ENCODE measurements at regions not wholly inside any gene's neighbourhood (a gene's known extent, or its start where the extent isn't known, plus 50 kb on each side); places are given as distances from the start of the nearest gene placed in this dataset.

DNA sequence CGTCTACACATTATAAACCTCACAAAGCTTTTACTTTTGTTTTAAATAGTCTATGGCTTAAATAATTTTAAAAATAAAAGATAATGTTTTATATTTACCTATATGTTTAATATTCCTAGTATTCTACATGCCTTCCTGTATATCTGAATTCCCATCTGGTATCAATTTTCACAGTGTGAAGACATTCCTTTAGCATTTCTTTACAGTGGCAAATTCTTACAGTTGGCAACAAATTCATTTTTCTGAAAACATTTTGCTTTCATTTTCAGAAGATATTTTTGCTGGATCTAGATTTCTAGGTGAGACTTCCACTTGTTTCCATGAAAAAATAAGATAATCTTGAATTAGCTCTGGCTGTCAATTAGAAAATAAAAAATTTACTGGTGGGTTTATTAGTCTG is 471.4 kb upstream of the NAALADL2 start:
- Histone ChIP-seq H3K36me3 (ENCODE audit: control insufficient read depth in 2 of 3, insufficient read depth in 3 of 3, low read length in 3 of 3) (no peaks in the 10 kb centered on the region), H3K27me3 (ENCODE audit: control insufficient read depth, insufficient read depth, low read length) (no peaks in the 10 kb centered on the region), H3K27ac (ENCODE audit: low read depth in 2 of 2, low read length in 2 of 2) (no peak overlapping the region), H3K4me3 (ENCODE audit: low read length in 3 of 3) (no peak overlapping the region), H3K4me1 (ENCODE audit: control insufficient read depth in 2 of 3, insufficient read depth in 2 of 3, low read depth in 1 of 3, low read length in 3 of 3) (no peaks in the 10 kb centered on the region), H3K9ac (ENCODE audit: low read length in 3 of 3) (no peak overlapping the region), H3K9me3 (ENCODE audit: control insufficient read depth in 2 of 3, insufficient read depth in 1 of 3, low read length in 3 of 3) (no peaks in the 10 kb centered on the region)
- DNase-seq (no peak), FAIRE-seq (no peak)
- TF ChIP-seq, protein P1, sequence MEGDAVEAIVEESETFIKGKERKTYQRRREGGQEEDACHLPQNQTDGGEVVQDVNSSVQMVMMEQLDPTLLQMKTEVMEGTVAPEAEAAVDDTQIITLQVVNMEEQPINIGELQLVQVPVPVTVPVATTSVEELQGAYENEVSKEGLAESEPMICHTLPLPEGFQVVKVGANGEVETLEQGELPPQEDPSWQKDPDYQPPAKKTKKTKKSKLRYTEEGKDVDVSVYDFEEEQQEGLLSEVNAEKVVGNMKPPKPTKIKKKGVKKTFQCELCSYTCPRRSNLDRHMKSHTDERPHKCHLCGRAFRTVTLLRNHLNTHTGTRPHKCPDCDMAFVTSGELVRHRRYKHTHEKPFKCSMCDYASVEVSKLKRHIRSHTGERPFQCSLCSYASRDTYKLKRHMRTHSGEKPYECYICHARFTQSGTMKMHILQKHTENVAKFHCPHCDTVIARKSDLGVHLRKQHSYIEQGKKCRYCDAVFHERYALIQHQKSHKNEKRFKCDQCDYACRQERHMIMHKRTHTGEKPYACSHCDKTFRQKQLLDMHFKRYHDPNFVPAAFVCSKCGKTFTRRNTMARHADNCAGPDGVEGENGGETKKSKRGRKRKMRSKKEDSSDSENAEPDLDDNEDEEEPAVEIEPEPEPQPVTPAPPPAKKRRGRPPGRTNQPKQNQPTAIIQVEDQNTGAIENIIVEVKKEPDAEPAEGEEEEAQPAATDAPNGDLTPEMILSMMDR (IDR thresholded peaks at IDR 0.05; ENCODE audit: borderline replicate concordance, extremely low read depth, insufficient read depth) = no peak
- intact Hi-C loops (cut with DNase I) = no loop called here

DNA sequence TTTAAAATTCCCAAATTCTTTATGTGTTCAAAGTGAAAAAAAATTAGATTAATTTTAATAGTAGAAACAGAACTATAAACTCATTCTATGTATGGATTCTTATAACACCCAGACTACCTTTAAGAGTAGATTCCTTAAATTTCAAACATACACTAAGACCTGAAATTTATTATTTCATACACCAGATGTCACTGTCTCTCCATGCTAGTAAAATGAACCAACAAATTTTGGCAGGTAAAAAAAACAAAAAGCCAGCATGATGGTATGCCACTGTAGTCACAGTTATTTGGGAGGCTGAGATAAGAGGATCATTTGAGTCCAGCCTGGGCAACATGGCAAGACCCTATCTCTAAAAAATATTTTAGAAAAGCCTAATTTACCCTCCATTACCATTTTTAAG is 461.3 kb upstream of the NAALADL2 start:
- Histone ChIP-seq H3K36me3 (ENCODE audit: control insufficient read depth in 2 of 3, insufficient read depth in 3 of 3, low read length in 3 of 3) (no peaks in the 10 kb centered on the region), H3K9me3 (ENCODE audit: control insufficient read depth in 2 of 3, insufficient read depth in 1 of 3, low read length in 3 of 3) (no peaks in the 10 kb centered on the region), H3K27me3 (ENCODE audit: control insufficient read depth, insufficient read depth, low read length) (no peaks in the 10 kb centered on the region), H3K9ac (ENCODE audit: low read length in 3 of 3) (no peak overlapping the region), H3K4me3 (ENCODE audit: low read length in 3 of 3) (no peak overlapping the region), H3K27ac (ENCODE audit: low read depth in 2 of 2, low read length in 2 of 2) (no peak overlapping the region), H3K4me1 (ENCODE audit: control insufficient read depth in 2 of 3, insufficient read depth in 2 of 3, low read depth in 1 of 3, low read length in 3 of 3) (no peaks in the 10 kb centered on the region)
- intact Hi-C loops (cut with DNase I) = no loop called here
- TF ChIP-seq, protein P1 (IDR thresholded peaks at IDR 0.05; ENCODE audit: borderline replicate concordance, extremely low read depth, insufficient read depth) = peak; percentile 49
- FAIRE-seq (peak; percentile 62), DNase-seq (peak in 1 of 5 donors; percentile 7)

DNA sequence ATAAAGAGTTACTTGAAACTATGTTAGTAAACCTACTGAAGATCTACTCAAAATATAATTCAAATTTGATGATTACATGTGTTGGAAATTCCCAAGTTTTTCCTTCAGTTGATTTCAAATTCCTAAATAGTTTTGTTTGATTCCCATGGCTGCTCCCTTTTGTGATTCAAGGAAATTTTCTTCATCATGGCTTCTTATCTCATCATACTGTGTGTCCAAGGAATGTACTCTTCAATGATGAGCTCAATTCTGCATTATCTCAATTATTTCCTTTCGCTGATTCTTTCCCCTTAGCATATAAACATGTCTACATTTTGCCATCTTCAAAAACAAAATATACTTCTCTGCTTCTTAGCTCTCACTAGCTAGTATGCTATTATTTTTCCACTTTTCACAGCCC is 460.4 kb upstream of the NAALADL2 start:
- no peaks in the 10 kb centered on the region for H3K9me3 ChIP-seq (ENCODE audit: control insufficient read depth in 2 of 3, insufficient read depth in 1 of 3, low read length in 3 of 3)
- FAIRE-seq (no peak), DNase-seq (no peak)
- no peaks in the 10 kb centered on the region for H3K4me1 ChIP-seq (ENCODE audit: control insufficient read depth in 2 of 3, insufficient read depth in 2 of 3, low read depth in 1 of 3, low read length in 3 of 3)
- intact Hi-C loops (cut with DNase I) = no loop called here
- TF ChIP-seq, protein P1 (IDR thresholded peaks at IDR 0.05; ENCODE audit: borderline replicate concordance, extremely low read depth, insufficient read depth) = no peak
- no peak overlapping the region for H3K9ac ChIP-seq (ENCODE audit: low read length in 3 of 3)
- no peaks in the 10 kb centered on the region for H3K27me3 ChIP-seq (ENCODE audit: control insufficient read depth, insufficient read depth, low read length)
- H3K4me3 ChIP-seq (ENCODE audit: low read length in 3 of 3) = no peak overlapping the region
- no peaks in the 10 kb centered on the region for H3K36me3 ChIP-seq (ENCODE audit: control insufficient read depth in 2 of 3, insufficient read depth in 3 of 3, low read length in 3 of 3)
- no peak overlapping the region for H3K27ac ChIP-seq (ENCODE audit: low read depth in 2 of 2, low read length in 2 of 2)

DNA sequence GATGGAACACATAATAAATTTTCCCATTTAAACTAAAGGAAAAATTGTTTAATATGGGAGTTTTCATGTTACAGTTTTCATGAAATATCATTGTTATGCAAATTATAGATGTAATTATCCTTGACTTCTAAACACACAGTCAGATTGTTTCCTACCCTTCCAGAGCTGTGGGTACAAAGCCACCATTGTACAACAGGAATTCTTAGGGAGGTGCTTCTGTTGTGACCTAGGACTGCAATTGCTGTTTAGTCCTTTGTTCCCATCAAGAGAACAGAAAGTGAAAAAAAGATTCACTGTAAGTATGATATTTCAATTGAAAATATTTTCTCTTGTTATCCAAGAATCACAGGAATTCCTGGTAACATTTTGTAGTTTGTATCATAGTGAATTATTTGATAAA is 455.3 kb upstream of the NAALADL2 start:
- H3K4me1 ChIP-seq (ENCODE audit: control insufficient read depth in 2 of 3, insufficient read depth in 2 of 3, low read depth in 1 of 3, low read length in 3 of 3) = no peaks in the 10 kb centered on the region
- FAIRE-seq (no peak), DNase-seq (no peak)
- H3K27me3 ChIP-seq (ENCODE audit: control insufficient read depth, insufficient read depth, low read length) = no peaks in the 10 kb centered on the region
- TF ChIP-seq, protein P1 (IDR thresholded peaks at IDR 0.05; ENCODE audit: borderline replicate concordance, extremely low read depth, insufficient read depth) = no peak
- no peaks in the 10 kb centered on the region for H3K36me3 ChIP-seq (ENCODE audit: control insufficient read depth in 2 of 3, insufficient read depth in 3 of 3, low read length in 3 of 3)
- H3K9ac ChIP-seq (ENCODE audit: low read length in 3 of 3) = no peak overlapping the region
- no peak overlapping the region for H3K27ac ChIP-seq (ENCODE audit: low read depth in 2 of 2, low read length in 2 of 2)
- no peaks in the 10 kb centered on the region for H3K9me3 ChIP-seq (ENCODE audit: control insufficient read depth in 2 of 3, insufficient read depth in 1 of 3, low read length in 3 of 3)
- intact Hi-C loops (cut with DNase I) = no loop called here
- no peak overlapping the region for H3K4me3 ChIP-seq (ENCODE audit: low read length in 3 of 3)

Data from kidney (tissue), 13 donors.